ENCODE measurements at regions not wholly inside any gene's neighbourhood (a gene's known extent, or its start where the extent isn't known, plus 50 kb on each side); places are given as distances from the start of the nearest gene placed in this dataset.

GRCh38 chr2:16178551-16179130 lies 238.3 kb downstream of the MYCN start:
- Histone ChIP-seq H3K36me3 (ENCODE audit: low read depth) (no peaks in the 10 kb centered on the region), H3K27ac (ENCODE audit: poor library complexity, severe bottlenecking) (no peak overlapping the region), H3K4me3 (ENCODE audit: severe bottlenecking) (no peak overlapping the region), H3K9me3 (ENCODE audit: severe bottlenecking) (no peaks in the 10 kb centered on the region), H3K27me3 (ENCODE audit: insufficient read depth, poor library complexity, severe bottlenecking) (no peaks in the 10 kb centered on the region), H3K4me1 (ENCODE audit: insufficient read depth, poor library complexity, severe bottlenecking) (no peaks in the 10 kb centered on the region)
- ATAC-seq (ENCODE audit: low read depth): no peak
- TF ChIP-seq, protein P1, sequence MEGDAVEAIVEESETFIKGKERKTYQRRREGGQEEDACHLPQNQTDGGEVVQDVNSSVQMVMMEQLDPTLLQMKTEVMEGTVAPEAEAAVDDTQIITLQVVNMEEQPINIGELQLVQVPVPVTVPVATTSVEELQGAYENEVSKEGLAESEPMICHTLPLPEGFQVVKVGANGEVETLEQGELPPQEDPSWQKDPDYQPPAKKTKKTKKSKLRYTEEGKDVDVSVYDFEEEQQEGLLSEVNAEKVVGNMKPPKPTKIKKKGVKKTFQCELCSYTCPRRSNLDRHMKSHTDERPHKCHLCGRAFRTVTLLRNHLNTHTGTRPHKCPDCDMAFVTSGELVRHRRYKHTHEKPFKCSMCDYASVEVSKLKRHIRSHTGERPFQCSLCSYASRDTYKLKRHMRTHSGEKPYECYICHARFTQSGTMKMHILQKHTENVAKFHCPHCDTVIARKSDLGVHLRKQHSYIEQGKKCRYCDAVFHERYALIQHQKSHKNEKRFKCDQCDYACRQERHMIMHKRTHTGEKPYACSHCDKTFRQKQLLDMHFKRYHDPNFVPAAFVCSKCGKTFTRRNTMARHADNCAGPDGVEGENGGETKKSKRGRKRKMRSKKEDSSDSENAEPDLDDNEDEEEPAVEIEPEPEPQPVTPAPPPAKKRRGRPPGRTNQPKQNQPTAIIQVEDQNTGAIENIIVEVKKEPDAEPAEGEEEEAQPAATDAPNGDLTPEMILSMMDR (IDR thresholded peaks at IDR 0.05; ENCODE audit: poor library complexity, severe bottlenecking): no peak
- DNase-seq (ENCODE audit: low spot score): no peak

DNA sequence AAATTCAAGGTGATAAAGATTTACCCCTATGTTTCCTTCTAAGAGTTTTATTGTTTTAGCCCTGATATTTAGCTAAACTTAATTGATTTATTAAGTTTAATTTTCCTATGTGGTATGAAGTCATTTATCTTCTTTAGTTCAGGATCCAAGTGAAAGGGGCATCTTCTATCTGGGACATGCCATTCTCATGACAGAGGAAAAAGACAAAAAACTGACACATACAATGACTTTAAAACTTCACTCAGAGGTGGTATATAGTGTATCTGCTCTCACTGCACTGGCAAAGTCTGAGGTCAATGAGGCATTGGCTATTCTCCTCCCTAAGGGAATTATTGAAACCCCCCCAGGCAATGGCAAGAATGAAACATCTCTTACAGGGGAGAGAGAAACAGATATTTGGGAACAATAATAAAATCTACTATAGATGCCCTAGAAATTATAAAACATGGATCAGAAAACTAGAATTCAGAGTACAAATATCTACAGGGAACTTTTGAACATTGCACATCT lies 237.4 kb downstream of the MYCN start:
- TF ChIP-seq, protein P1 (IDR thresholded peaks at IDR 0.05; ENCODE audit: poor library complexity, severe bottlenecking): no peak
- H3K4me1 ChIP-seq (ENCODE audit: insufficient read depth, poor library complexity, severe bottlenecking): no peaks in the 10 kb centered on the region
- no peaks in the 10 kb centered on the region for H3K36me3 ChIP-seq (ENCODE audit: low read depth)
- ATAC-seq (ENCODE audit: low read depth) (no peak), DNase-seq (ENCODE audit: low spot score) (no peak)
- no peak overlapping the region for H3K4me3 ChIP-seq (ENCODE audit: severe bottlenecking)
- H3K9me3 ChIP-seq (ENCODE audit: severe bottlenecking): no peaks in the 10 kb centered on the region
- H3K27ac ChIP-seq (ENCODE audit: poor library complexity, severe bottlenecking): no peak overlapping the region
- H3K27me3 ChIP-seq (ENCODE audit: insufficient read depth, poor library complexity, severe bottlenecking): no peaks in the 10 kb centered on the region

DNA sequence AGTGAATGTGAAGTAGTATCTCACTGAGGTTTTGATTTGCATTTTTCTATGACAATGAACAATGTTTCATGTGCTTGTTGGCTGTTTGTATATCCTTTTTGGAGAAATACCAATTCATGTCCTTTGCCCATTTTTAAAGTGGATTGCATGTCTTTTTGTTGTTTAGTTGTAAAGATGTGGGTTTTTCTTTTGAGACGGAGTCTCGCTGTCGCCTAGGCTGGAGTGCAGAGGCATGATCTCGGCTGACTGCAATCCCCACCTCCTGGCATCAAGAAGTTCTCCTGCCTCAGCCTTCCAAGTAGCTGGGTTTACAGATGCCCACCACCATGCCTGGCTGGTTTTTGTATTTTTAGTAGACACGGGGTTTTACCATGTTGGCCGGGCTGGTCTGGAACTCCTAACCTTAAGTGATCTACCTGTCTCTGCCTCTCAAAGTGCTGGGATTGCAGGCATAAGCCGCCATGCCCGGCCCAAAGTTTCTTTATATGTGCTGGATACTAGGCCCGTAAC lies 236.7 kb downstream of the MYCN start:
- DNase-seq (ENCODE audit: low spot score) (no peak), ATAC-seq (ENCODE audit: low read depth) (no peak)
- TF ChIP-seq, protein P1 (IDR thresholded peaks at IDR 0.05; ENCODE audit: poor library complexity, severe bottlenecking): no peak
- Histone ChIP-seq H3K9me3 (ENCODE audit: severe bottlenecking) (no peaks in the 10 kb centered on the region), H3K27me3 (ENCODE audit: insufficient read depth, poor library complexity, severe bottlenecking) (no peaks in the 10 kb centered on the region), H3K36me3 (ENCODE audit: low read depth) (no peaks in the 10 kb centered on the region), H3K4me3 (ENCODE audit: severe bottlenecking) (no peak overlapping the region), H3K4me1 (ENCODE audit: insufficient read depth, poor library complexity, severe bottlenecking) (no peaks in the 10 kb centered on the region), H3K27ac (ENCODE audit: poor library complexity, severe bottlenecking) (no peak overlapping the region)

GRCh38 chr2:16175247-16175825 lies 235.0 kb downstream of the MYCN start:
- DNase-seq (ENCODE audit: low spot score): no peak
- Histone ChIP-seq H3K36me3 (ENCODE audit: low read depth) (no peaks in the 10 kb centered on the region), H3K4me3 (ENCODE audit: severe bottlenecking) (no peak overlapping the region), H3K9me3 (ENCODE audit: severe bottlenecking) (no peaks in the 10 kb centered on the region), H3K27ac (ENCODE audit: poor library complexity, severe bottlenecking) (no peak overlapping the region), H3K27me3 (ENCODE audit: insufficient read depth, poor library complexity, severe bottlenecking) (no peaks in the 10 kb centered on the region), H3K4me1 (ENCODE audit: insufficient read depth, poor library complexity, severe bottlenecking) (no peaks in the 10 kb centered on the region)
- TF ChIP-seq, protein P1 (IDR thresholded peaks at IDR 0.05; ENCODE audit: poor library complexity, severe bottlenecking): no peak
- ATAC-seq (ENCODE audit: low read depth): no peak

DNA sequence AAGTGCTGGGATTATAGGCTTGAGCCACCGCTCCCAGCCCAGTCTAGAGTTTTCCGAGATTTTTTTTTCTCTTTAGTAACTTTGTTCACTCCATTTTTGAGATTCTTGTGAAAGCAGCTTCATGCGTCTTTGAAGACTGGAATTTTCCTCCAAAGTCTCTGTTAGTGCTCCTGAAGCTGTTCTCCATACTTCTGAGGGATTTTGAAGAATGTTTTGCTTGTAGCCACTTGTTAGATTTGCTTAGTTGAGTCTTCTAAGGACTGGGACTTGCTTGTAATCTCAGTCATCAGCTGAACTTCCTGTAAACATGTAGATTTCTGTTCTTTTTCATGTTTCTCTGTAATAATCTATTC lies 234.3 kb downstream of the MYCN start:
- TF ChIP-seq, protein P1 (IDR thresholded peaks at IDR 0.05; ENCODE audit: poor library complexity, severe bottlenecking): no peak

More for the DNA sequence above, 234.3 kb downstream of the MYCN start:
- Histone ChIP-seq H3K9me3 (ENCODE audit: severe bottlenecking) (no peaks in the 10 kb centered on the region), H3K4me1 (ENCODE audit: insufficient read depth, poor library complexity, severe bottlenecking) (no peaks in the 10 kb centered on the region), H3K27ac (ENCODE audit: poor library complexity, severe bottlenecking) (no peak overlapping the region), H3K36me3 (ENCODE audit: low read depth) (no peaks in the 10 kb centered on the region), H3K27me3 (ENCODE audit: insufficient read depth, poor library complexity, severe bottlenecking) (no peaks in the 10 kb centered on the region), H3K4me3 (ENCODE audit: severe bottlenecking) (no peak overlapping the region)
- ATAC-seq (ENCODE audit: low read depth) (no peak), DNase-seq (ENCODE audit: low spot score) (no peak)

All from RWPE2 (cell line).